NK-92 (cell line): ENCODE measurements at regions not wholly inside any gene's neighbourhood (a gene's known extent, or its start where the extent isn't known, plus 50 kb on each side); places are given as distances from the start of the nearest gene placed in this dataset.
"Not testable (repeated sequence)": the region's sequence is repeated elsewhere in the genome, so short reads cannot be mapped to it uniquely, and the experiment has no call there.

Experiments used
- DNase-seq: peaks from one replicate; lab custom pipeline; 2025; ENCODE audit not compliant: unreplicated experiment; lab: John Stamatoyannopoulos, UW

DNA sequence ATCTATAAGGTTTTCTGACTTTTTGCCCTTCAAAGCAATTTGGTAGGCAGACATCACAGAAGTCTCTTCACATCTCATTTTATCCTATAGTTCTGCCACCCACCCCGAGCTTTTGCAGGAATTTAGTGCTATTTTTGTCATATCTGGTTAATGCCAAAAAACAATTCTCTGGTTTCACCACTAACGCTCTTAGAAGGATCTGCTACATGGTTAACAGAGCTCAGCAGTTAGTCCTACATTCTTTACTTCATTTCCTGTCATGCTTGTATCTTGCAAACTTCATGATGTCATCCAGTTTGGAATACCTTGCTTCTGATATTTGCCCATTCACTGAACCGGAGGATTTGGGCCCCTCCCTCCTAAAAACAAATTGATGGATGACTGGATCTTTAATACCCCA lies 116.8 kb upstream of the SERPINE2 start:
- DNase-seq = no peak

DNA sequence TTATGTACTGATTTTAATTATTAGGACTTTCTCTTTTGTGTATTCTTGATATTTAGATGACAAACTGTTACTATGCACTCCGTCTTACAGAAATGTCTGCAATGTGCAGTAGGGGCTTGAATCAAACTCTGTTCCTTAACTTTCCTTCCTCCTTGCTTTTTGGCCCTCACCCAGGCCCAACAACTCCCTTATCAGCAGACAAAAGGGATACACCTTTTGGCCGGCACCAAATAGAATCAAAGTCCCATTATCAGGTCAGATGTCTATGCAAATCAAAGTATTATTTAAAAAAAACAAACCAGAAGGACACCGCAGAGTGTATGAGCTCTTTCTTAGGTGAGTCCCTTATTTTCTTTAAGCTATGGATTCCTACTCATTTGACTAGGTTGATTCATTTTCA lies 116.3 kb upstream of the SERPINE2 start:
- DNase-seq = no peak

DNA sequence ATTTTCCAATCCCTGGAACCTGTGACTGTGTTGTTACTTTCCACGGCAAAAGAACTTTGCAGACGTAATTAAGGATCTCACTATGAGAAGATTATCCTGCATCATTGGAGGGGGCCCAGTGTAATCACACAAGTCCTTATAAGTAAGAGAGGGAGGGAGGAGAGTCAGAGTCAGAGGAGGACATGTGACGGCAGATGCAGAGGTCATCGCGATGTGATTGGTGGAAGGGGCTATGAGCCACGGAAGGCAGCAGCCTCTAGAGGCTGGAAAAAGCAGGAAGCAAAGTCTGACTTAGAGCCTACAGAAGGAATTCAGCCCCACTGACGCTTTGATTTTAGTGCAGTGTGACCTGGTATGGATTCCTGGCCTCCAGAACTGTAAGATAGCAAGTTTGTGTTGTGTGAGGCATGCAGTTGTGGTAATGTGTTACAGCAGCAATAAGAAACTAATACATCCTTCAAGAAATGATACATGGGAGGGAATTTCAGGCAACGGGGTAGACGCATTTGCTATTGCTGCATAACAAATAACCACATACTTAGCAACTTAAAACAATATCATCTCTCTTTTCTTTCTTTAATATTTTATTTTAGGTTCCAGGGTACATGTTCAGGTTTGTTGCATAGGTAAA lies 112.7 kb upstream of the SERPINE2 start:
- peak; percentile 1 for DNase-seq

DNA sequence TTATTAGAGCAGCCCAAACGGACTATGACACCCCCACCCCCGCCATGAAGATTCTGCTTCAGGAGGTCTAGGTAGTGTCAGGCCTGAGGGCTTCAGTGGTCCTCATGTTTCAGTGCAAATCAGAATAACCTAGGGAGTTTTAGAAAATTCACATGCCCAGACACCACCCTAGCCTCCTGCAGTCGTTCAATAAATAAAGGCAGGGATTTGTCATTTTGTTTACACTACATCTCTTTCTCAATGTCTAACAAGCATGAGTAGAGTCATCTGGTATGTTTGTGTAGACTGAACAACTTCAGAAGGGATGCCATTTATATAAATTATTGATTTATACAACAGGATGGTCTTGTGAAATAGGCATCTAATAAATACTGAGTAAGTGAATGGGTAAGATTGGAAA lies 112.1 kb upstream of the SERPINE2 start:
- DNase-seq = no peak

DNA sequence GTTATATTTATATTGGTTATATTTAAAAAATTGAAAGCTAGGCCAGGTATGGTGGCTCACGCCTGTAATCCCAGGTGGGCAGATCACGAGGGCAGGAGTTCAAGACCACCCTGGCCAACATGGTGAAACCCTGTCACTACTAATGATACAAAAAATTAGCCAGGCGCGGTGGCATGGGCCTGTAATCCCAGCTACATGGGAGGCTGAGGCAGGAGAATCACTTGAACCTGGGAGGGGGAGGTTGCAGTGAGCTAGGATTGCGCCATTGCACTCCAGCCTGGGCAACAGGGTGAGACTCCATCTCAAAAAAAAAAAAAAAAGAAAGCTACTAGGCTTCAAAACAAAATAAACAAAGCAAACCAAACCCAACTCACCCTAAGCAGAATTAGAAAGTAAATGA lies 109.0 kb upstream of the SERPINE2 start:
- not testable (repeated sequence) for DNase-seq

DNA sequence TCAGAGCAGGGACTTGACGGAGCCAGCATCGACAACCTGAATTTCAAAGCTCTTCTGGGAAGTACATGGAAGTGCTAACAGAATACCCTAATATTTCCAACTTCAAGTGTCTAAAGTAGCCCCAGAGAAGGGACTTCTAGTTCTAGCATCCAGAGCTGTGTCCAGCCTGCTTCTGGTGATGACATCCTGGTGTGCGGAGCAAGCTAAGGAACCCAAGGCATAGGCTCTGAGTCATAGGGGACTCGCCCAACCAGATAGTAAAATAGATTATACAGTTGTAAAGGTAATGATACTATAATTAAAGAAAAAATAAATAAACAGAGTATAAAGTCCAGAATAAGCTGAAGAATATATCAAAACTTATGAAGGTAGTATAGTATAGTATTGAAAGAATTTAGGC lies 108.1 kb upstream of the SERPINE2 start:
- no peak for DNase-seq

DNA sequence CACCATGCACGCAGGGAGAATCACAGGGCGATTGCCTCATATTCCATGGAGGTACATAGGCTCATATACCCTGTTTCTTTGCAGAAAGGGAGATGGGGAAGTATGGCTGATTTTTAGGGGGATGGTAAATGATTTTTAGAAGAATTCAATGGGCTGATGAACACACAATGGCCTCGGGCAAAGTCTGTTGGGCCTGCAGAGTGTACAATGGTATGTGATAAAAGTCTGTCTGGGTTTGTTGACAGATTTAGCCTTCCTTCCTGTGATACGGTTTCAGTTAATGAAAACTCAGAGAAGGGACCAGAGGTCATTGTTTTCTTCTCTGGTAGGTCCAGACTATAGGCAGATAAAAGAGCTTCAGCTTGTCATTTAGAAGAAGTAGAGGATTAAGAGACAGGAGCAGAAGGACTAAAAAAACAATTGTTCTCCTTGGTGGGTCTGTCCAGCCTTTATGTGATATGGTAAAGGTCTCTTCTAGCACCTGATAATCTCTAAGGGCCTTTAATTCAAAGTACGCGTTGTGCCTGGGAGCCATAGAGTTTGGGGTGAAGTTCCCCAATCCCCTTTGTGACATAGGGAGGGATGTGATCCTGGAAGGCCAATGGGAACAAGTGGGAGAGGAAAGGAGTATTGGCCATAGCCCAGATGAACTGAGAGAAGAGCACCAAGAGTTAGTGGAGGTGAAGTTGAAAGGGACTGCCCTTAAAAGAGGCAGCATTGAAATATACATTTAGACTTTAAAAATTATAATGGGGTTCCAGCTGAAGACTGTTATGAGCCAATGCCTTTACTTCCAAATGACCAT lies 107.5 kb upstream of the SERPINE2 start:
- DNase-seq = no peak

DNA sequence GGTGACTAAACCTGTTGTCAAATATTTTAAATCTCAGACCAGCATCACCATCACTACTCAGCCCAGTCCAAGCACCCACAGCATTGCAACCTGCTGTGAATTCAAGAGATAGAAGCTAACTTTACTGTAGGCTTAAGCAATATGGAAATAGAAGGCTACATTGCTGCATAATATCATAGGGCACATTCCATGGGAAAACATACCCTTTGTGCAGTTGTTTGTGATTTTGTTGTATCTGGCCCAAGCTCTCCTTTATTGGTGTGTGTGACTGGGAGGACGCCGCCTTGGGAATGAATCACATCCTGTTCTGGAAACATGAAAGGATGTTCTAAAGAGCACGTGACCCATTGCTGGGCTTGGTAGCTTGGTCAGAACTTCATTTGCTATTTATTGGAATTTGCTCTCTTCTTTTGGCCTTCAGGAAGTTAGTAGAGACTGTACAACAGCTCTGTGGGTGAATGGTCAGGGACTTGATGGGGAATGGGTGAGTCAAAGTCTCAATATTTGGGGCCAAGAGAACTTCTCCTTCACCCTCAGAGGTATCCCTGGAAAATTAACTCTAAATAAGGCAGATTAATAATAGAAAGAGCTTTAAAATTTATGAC lies 106.8 kb upstream of the SERPINE2 start:
- DNase-seq = no peak

DNA sequence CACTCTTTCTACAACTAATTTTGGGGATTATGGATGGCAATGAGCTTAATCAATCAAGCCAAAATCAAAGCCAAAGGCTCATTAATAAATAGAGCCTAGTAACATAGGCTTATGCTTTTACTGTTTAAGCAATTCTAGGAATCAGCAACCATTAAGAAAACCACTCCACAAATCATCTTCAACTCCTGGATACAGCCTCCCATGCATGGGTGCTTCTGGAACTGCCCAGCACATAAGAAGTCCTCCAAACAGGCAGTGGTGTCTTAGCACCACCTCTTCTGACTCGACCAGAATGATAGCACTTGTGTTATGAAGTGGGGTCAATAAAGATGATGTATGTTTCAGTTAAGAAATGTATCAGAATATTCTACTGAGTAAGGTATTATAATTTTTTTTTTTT lies 104.4 kb upstream of the SERPINE2 start:
- DNase-seq = no peak

DNA sequence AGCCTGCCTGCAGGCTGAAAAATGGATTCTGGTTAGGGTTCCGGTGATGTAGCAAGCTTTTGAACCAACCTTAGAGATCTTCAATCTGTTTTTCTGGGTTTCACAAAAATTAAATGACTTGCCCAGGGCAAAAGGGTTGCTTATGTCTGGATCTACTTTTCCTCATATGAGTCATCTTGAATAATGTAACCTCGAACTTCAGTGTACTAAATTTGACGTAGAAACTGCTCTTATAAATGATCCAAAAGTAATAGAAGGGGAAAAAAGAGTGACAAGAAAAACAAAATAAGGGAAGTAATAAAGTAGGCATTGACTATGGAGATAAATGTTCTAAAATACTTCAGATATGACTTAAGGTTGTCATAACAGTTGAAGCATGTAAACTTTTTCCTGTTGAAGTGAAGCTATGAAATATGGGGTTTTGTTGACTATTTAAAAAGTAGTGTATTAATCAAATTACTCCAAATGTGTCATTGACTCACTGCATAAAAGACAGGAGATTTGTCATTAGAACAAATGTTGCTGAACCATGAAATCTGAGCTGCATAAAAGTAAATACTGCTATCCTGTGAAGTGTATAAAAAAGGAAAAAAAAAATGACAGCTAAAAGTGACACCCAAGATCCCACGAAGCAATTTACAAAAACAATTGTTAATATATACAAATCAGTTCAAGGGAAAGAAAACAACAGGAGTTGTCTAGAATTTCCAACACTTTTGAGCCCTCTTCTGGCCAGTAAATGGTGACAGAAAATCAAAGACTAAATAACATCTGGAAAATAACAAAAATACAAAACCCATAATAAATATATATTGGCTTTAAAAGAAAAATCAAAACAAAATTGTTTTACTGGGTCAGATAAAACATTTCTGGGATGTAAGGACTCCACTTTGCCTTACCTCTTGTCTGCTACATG lies 103.6 kb upstream of the SERPINE2 start:
- no peak for DNase-seq

DNA sequence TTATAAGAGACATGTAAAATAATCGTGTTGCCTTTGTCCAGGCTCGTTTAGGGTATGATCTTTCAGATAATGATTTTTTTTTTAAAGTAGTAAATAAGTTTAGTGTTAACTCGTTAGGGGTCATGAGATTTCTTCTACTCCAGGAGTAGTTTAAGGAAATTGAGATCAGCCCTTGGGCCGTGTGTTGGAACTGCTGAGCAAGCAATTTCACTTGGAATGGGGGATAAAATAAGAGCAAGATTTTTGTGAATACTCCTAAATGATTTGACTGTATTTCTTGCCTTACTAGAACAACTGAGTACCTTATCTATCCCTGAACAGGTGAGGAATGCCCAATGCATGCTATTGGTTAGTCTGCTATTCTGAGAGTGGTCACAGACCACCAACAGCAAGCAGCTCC lies 102.2 kb upstream of the SERPINE2 start:
- DNase-seq = no peak

DNA sequence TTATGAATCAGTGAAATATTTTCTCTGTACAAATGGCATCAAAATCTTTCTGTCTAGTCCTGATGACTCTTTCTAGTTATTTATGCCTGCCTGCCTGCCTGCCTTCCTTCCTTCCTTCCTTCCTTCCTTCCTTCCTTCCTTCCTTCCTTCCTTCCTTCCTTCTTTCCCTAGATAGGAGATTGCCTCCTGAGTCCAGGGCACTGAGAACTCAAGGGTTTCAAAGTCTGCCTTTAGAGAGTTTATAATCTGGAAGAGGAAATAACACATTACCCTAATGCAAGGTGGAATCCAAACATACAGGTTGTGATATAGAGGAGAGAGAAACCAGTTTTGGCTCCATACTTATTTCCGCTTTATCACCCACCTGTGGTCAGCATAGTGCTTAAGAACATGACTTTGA lies 98.1 kb upstream of the SERPINE2 start:
- DNase-seq = no peak

DNA sequence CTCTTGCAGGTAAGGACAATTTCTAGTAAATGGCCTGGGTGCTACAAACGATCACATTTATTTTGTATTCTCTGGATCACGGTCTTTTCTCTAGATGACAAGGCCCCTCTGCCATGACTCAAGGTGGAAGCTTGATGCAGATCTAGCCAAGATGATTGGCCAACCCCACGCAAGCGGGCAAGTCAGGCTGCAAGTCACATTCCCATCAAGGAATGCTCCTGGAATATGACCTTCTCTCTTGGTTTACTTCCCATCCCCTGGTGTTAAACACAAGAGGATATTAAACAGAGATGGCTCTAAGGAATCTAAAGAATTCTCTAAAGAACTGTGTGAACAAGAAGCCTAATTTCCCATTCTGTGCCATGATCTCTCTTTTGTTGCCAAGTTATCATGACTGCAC lies 97.3 kb upstream of the SERPINE2 start:
- no peak for DNase-seq

DNA sequence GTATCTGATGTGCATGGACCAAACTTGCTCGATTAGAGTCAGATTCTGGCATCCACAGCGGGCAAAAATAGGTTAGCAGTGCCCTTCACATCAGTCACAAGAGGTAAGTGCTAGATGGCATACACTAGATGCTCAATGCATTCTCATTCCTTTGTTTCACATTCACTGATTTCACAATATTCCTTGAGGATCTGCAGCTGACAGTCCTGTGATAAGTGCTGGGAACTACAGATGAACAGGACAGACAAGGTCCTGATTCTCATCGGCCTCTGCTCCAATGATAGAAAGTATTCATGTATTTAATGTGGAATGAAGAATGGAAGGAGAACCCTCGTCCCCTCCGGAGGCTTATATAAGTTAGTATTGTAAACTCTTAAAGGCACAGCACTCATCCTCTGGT lies 96.8 kb upstream of the SERPINE2 start:
- no peak for DNase-seq

DNA sequence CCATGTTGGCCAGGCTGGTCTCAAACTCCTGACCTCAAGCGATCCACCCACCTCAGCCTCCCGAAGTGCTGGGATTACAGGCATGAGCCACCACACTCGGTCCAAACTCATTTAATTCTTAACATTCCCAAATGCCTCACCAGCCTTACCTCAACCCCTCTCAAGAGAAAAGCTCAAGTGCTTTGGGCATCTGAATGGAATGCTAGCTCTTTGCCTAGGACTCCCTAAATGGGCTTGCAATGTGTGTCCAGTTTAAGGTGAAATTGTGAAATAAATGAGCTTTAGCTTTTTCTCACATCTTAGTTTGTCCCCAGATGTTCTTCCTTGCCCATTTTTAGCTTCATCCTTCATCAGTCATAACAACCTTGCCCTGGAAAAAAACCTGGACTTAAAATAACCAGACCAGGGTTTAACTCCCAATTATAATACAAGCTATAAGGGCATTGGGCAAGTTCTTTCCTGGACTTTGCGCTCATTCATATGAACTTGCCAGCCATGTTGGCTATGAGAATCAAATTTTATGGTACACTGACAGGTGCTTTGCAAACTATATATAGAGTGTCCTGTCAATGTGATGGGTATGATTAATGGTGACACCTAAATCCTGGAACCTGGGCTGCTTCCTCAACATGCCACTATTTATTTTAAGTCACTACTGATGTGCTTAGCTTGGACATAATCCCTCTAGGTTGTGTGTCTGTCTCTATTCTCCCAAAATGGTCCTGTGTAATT lies 95.1 kb upstream of the SERPINE2 start:
- DNase-seq = no peak

DNA sequence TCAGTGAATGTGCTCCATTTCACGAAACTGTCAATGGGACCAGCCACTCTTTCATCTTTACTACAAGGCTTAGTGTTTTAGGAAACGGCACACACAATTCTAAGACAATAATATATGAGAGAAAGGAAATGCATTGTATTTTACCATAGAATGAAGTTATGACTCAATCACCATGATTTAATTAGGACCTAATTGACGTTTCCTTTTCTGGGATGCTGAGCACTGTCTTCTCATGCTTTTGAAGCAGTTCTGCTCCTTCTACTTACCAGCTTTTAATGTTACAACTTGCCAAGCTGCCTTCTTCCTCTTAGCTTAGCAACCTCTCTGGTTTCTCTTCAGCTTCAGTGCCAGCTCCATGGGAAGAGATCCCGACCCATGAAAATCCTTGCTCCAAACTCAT lies 94.3 kb upstream of the SERPINE2 start:
- no peak for DNase-seq

DNA sequence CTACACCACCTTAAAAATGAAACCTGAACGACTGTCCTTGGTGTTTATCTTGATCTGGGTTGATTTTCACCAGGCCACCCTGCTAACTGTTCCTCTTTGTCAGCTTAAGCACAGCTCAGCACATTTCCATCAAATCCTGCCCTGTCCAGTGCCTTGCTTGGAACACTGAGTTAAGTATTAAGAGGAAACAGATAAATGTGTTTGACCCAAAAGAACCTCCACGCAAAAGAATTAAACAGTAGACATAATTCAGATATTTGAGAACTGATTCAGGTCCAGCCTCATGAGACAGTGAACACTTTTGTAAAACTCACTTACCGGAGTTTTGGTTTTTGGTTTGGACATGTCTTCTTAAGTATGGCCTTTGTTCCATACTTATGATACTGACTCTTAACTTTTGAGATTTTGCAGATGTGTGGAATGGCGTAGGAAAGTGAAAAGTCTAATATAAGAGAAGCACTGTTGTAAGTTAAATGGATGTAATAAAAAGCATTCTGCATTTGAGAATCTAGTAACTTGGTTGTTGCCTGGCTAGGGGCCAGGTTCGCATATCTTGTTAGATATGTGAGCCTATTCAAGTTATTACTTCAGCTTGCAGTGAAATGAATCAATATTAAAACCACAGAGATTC lies 88.9 kb upstream of the SERPINE2 start:
- DNase-seq = no peak

DNA sequence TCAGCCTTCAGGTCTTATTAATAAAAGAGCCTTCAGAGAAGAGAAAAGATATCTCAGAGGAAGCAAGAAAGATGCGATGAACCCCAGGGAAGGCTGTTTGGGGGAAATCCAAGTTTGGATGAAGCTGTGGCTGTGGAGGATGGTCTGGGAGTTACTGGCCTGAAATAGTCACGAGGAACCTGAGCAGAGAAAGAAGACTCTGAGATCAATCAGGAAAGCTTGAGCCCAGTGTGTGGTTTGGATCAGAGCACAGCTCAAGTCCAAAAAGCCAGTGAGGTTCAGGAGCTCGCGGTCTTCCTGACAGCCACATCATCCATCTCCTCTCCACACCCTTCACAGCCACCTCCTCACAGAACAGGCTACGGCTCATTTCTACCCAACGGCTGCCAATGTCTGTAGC lies 87.4 kb upstream of the SERPINE2 start:
- DNase-seq = no peak

DNA sequence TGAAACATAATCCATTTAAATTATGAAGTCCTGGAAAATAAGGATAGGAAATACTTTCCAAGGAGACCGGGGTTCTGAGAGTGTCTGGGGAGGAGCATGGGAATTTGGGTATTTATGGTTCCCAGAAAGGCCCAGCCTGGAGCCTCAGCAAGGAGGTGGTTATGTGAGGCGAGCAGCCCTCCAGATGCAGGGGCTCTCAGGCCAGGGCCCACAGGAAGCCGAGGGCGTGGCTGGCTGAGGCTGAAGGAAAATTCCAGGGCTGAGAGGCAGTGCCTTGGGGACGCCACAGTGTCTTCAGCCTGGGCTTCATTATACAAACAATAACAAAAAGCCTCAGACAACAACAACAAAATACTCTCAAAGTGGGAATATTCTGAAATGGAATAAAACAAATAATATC lies 86.9 kb upstream of the SERPINE2 start:
- no peak for DNase-seq

DNA sequence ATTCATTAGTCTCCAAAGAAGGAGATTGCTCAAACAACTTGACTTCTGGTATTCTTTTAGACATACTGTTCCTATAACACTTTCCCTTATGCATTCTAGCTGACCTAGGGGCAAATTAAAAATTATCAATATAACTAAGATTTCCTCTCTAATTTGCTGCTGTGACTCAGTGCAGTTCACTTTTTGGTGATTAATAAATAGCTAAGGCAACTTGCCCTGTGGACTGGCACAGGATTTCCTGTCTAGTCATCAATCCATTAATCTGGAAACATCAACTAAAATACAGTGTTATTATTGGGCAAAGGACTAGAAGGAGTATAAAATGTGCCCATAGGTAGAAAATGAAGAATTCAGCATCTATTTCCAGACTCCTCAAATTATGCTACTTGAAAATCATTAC lies 83.5 kb upstream of the SERPINE2 start:
- DNase-seq = no peak
